Astrocyte of the cerebellum (primary cell): ENCODE measurements at regions not wholly inside any gene's neighbourhood (a gene's known extent, or its start where the extent isn't known, plus 50 kb on each side); places are given as distances from the start of the nearest gene placed in this dataset.
"Not testable (repeated sequence)": the region's sequence is repeated elsewhere in the genome, so short reads cannot be mapped to it uniquely, and the experiment has no call there.

ENCODE experiments used
- DNase-seq: peaks from one replicate; pipeline ENCODE4 v3.0.0-alpha.2; 2011; ENCODE audit warnings: low read depth
- H3K4me3 ChIP-seq: 2 replicates; pipeline ENCODE4 v1.5.1; 2011; ENCODE audit warnings: mild to moderate bottlenecking, low read depth, low read length, moderate library complexity
- CTCF ChIP-seq: IDR thresholded peaks from 2 replicates; pipeline ENCODE4 v1.5.1; 2012; ENCODE audit warnings: low read length, low read depth, moderate library complexity, mild to moderate bottlenecking; ENCODE audit errors: missing control alignments
- in situ Hi-C: cut with HindIII; loops from 2 replicates; pipeline ENCODE4 v1.10.0; 2017; ENCODE audit warnings: low sequenced_read_pairs

- in situ Hi-C loops: no loop called here
- DNase-seq: no peak
- H3K4me3 ChIP-seq: no peak overlapping the region
- no peak for TF ChIP-seq CTCF
These were observed 218.8 kb downstream of the FGF9 start for GRCh38 chr13:21889651-21890050.

- H3K4me3 ChIP-seq, in situ Hi-C loops, DNase-seq: not testable (repeated sequence)
These were observed 219.3 kb downstream of the FGF9 start for GRCh38 chr13:21890220-21890619.

GRCh38 chr13:21894091-21894490 is 223.2 kb downstream of the FGF9 start:
- no peak for DNase-seq
- H3K4me3 ChIP-seq: no peak overlapping the region
- in situ Hi-C loops: no loop called here
- TF ChIP-seq CTCF: no peak

- in situ Hi-C loops: no loop called here
- no peak for TF ChIP-seq CTCF
- no peak for DNase-seq
- H3K4me3 ChIP-seq: no peak overlapping the region
These were observed 224.1 kb downstream of the FGF9 start for GRCh38 chr13:21894703-21895699.

- TF ChIP-seq CTCF: no peak
- DNase-seq: no peak
- in situ Hi-C loops: no loop called here
- H3K4me3 ChIP-seq: no peak overlapping the region
These were observed 224.9 kb downstream of the FGF9 start for GRCh38 chr13:21895779-21896178.

- no peak for TF ChIP-seq CTCF
- in situ Hi-C loops: no loop called here
- no peak for DNase-seq
- H3K4me3 ChIP-seq: no peak overlapping the region
These were observed 226.3 kb downstream of the FGF9 start for GRCh38 chr13:21897161-21897560.

- no peak overlapping the region for H3K4me3 ChIP-seq
- in situ Hi-C loops: no loop called here
These were observed 227.6 kb downstream of the FGF9 start for GRCh38 chr13:21898459-21898858.

More at GRCh38 chr13:21898459-21898858, 227.6 kb downstream of the FGF9 start:
- TF ChIP-seq CTCF: no peak
- DNase-seq: no peak
